Stomach (tissue), 4 donors: ENCODE measurements at regions not wholly inside any gene's neighbourhood (a gene's known extent, or its start where the extent isn't known, plus 50 kb on each side); places are given as distances from the start of the nearest gene placed in this dataset.

Experiments
- CTCF ChIP-seq, 7 experiments: fragments of 450-650 bp in 4 of 7; fragments of 200-600 bp in 3 of 7; sonication (generic) in 3 of 7; IDR thresholded peaks; one replicate each; pipeline ENCODE4 v1.5.1; 2016 to 2019; ENCODE audit warnings: antibody characterized with exemption in 7 of 7, control low read depth in 2 of 7, mild to moderate bottlenecking in 1 of 7
- EP300 ChIP-seq: sonication (generic); formaldehyde crosslinking; IDR thresholded peaks from one replicate; pipeline ENCODE4 v1.6.1; 2017; ENCODE audit warnings: antibody characterized with exemption
- POLR2A ChIP-seq, 4 donors: fragments of 450-650 bp; IDR thresholded peaks; one replicate each; pipeline ENCODE4 v1.6.1; 2016; ENCODE audit warnings: antibody characterized with exemption in 4 of 4, control low read depth in 2 of 4, mild to moderate bottlenecking in 1 of 4, moderate library complexity in 1 of 4

GRCh38 chr18:22541232-22541631, 123.5 kb upstream of the CTAGE1 start:
- TF ChIP-seq CTCF (IDR thresholded peaks at IDR 0.05) = no peak
- no peak for TF ChIP-seq EP300
- TF ChIP-seq POLR2A (IDR thresholded peaks at IDR 0.05) = no peak
